Astrocyte (in vitro differentiated cells and primary cell): ENCODE measurements at regions not wholly inside any gene's neighbourhood (a gene's known extent, or its start where the extent isn't known, plus 50 kb on each side); places are given as distances from the start of the nearest gene placed in this dataset.

Experiments
- CTCF ChIP-seq: IDR thresholded peaks from 2 replicates; pipeline ENCODE4 v1.5.1; 2011; ENCODE audit warnings: low read depth, mild to moderate bottlenecking, inconsistent platforms, low read length, moderate library complexity; ENCODE audit not compliant: insufficient read depth
- EZH2 ChIP-seq: IDR thresholded peaks from 2 replicates; pipeline ENCODE4 v1.6.1; 2012; ENCODE audit warnings: mild to moderate bottlenecking, low read length, inconsistent platforms; ENCODE audit not compliant: insufficient read depth

GRCh38 chr4:116150152-116150551 is 935.2 kb downstream of the TRAM1L1 start:
- TF ChIP-seq CTCF (no peak), EZH2 (no peak)
